Heart right ventricle (tissue), 16 donors: ENCODE measurements at regions not wholly inside any gene's neighbourhood (a gene's known extent, or its start where the extent isn't known, plus 50 kb on each side); places are given as distances from the start of the nearest gene placed in this dataset.

Experiments
- ATAC-seq, 8 donors: fragments of 200-7000 bp; cut with Tn5 transposase; one replicate each; pipeline ENCODE4 v1.9.1; 2020; ENCODE audit warnings: mild to moderate bottlenecking in 8 of 8, moderate library complexity in 8 of 8, moderate number of reproducible peaks in 1 of 8
- DNase-seq, 2 donors: peaks; one replicate each; pipeline ENCODE4 v3.0.0-alpha.2; 2020
- H3K27ac ChIP-seq, 10 donors: fragments of 200-600 bp; sonication (generic) in 2 of 10; one replicate each; pipeline versions ENCODE4 v1.5.0 to v1.8.0; 2020 to 2022; ENCODE audit warnings: mild to moderate bottlenecking in 3 of 10
- H3K27me3 ChIP-seq, 7 donors: fragments of 200-600 bp; one replicate each; pipeline ENCODE4 v1.8.0; 2021 to 2022; ENCODE audit warnings: mild to moderate bottlenecking in 2 of 7
- H3K36me3 ChIP-seq, 9 donors: fragments of 200-600 bp; sonication (generic) in 1 of 9; one replicate each; pipeline versions ENCODE4 v1.5.0 to v1.8.0; 2020 to 2022; ENCODE audit warnings: mild to moderate bottlenecking in 2 of 9
- H3K4me1 ChIP-seq, 9 donors: fragments of 200-600 bp; sonication (generic) in 1 of 9; one replicate each; pipeline versions ENCODE4 v1.5.0 to v1.8.0; 2020 to 2022; ENCODE audit warnings: mild to moderate bottlenecking in 4 of 9
- H3K4me3 ChIP-seq, 10 donors: fragments of 200-600 bp; sonication (generic) in 2 of 10; one replicate each; pipeline versions ENCODE4 v1.5.0 to v1.8.0; 2020 to 2022; ENCODE audit warnings: mild to moderate bottlenecking in 7 of 10, moderate library complexity in 2 of 10
- H3K9me3 ChIP-seq, 11 donors: fragments of 200-600 bp in 10 of 11; sonication (generic) in 2 of 11; one replicate each; pipeline versions ENCODE4 v1.5.0 to v1.8.0; 2013 to 2022; ENCODE audit warnings: mild to moderate bottlenecking in 2 of 11, control low read depth in 1 of 11, moderate library complexity in 1 of 11
- WGBS, 2 donors: extraction: QIAGEN DNeasy Blood & Tissue Kit; methylation state at CpG; one replicate each; pipeline ENCODE4 v1.1.7; 2013; ENCODE audit warnings: inconsistent platforms in 1 of 2; 5-methylcytosine and 5-hydroxymethylcytosine counted together
- intact Hi-C, 10 donors: fragments of 100-400 bp; cut with DNase I; formaldehyde crosslinking; loops; one replicate each; pipeline versions ENCODE4 v1.11.1 to v1.14.2; 2022
- TF ChIP-seq, protein P1 (sequence below), 9 donors: fragments of 200-600 bp; sonication (generic) in 2 of 9; IDR thresholded peaks; one replicate each; pipeline versions ENCODE4 v1.5.0 to v1.8.0; 2021 to 2022; ENCODE audit warnings: antibody characterized with exemption in 9 of 9, mild to moderate bottlenecking in 5 of 9, moderate library complexity in 1 of 9
- donor health status: Arrhythmogenic right ventricular cardiomyopathy.
- donor health status: ischemic (EF 13 %, LVEDD 7.1; RV severe dilation, severe dysfunction).
- donor health status: healthy with polysubstance abuse.
- donor health status: DM: no; HTN: yes; CAD: no.
- donor health status: DM: no; HTN: no; CAD: no.
- donor health status: ischemic (EF 25% LVEDD 6.9; RV normal size, moderate dysfunction).
- donor health status: ischemic (EF 25% LVEDD 5.7; RV mildly dilated, moderate dysfunction).
- donor health status: healthy.
- donor health status: DM: yes; HTN: yes; CAD: no.
- donor health status: Ischemic cardiomyopathy.
- donor health status: ischemic (EF 35%, LVEDD 5.7; RV mildly dilated, moderate dysfunction).
- donor health status: nonischemic (EF 11% LVEDD 7.7; RV severe dilation, severe dysfunction).
- donor health status: DM: yes; HTN: yes; CAD: no.
- donor health status: PGD.
- donor health status: ischemic (EF 29% LVEDD 5.4; RV normal size, mild dysfunction).
- donor health status: nonischemic (EF 23%, LVEDD 6.1; RV moderate dilation, normal function).

DNA sequence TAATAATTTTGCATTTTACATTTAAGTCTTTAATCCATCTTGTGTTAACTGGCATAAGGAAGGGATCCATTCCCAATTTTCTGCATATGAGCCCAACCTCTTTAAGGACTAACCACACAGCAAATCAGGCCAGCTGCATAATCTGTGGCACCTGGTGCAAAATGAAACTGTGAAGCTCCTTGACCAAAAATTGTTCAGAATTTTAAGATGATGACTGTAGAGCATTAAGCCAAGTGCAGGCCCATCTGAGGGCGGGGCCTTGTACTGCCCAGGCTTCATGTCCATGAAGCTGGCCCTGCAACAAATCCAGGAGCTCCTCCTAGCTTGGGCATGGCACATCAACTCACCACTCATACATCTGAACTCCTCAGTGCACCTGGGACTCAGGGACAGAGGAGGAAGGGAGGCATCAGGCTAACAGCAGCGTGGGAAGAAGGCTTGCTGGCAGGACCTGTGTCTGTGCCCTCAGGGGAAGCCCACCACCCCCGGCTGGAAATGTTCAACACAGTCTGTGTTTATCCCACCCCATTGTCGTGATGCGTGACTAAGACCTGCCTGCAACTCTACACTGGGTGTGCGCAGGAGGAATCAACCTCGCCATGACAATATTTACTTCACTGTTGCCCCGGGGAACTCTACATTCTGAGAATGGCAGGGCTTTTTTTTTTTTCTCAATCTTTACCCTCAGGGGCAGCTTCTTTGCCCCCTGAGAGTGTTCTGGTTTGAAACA is 128.9 kb upstream of the SIX2 start:
- no peaks in the 10 kb centered on the region for H3K9me3 ChIP-seq
- intact Hi-C loops: no loop called here
- H3K27me3 ChIP-seq: peaks cover 0 to 25% (median 22%) of the 10 kb centered on the region in 7 donors
- TF ChIP-seq, protein P1, sequence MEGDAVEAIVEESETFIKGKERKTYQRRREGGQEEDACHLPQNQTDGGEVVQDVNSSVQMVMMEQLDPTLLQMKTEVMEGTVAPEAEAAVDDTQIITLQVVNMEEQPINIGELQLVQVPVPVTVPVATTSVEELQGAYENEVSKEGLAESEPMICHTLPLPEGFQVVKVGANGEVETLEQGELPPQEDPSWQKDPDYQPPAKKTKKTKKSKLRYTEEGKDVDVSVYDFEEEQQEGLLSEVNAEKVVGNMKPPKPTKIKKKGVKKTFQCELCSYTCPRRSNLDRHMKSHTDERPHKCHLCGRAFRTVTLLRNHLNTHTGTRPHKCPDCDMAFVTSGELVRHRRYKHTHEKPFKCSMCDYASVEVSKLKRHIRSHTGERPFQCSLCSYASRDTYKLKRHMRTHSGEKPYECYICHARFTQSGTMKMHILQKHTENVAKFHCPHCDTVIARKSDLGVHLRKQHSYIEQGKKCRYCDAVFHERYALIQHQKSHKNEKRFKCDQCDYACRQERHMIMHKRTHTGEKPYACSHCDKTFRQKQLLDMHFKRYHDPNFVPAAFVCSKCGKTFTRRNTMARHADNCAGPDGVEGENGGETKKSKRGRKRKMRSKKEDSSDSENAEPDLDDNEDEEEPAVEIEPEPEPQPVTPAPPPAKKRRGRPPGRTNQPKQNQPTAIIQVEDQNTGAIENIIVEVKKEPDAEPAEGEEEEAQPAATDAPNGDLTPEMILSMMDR (IDR thresholded peaks at IDR 0.05): no peak
- WGBS, 2 donors: 91 to 94% methylated on average over 8 of the region's 8 CpGs
- H3K27ac ChIP-seq: no peak overlapping the region
- H3K4me1 ChIP-seq: peaks cover 0 to 21% (median 0%) of the 10 kb centered on the region in 9 donors
- DNase-seq (no peak), ATAC-seq (no peak)
- no peaks in the 10 kb centered on the region for H3K36me3 ChIP-seq
- no peak overlapping the region for H3K4me3 ChIP-seq

DNA sequence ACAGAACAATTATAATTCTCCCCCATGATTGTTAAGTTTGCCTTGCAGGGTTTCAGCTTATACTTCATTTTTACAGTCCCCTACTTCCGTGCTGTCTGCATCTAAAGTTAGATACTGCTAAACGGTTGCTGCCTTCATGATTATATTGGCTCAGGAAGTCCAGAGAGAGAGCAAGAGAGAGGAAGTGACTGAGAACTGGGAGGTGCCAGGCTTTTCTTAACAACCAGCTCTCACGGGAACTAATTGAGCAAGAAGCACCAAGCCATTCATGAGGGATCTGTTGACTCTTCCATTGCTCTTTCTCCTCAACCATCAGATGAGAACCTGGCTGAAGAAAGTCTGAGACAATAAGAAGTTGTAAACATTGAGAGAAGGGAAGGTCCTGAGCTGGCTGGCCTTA is 125.5 kb upstream of the SIX2 start:
- no peaks in the 10 kb centered on the region for H3K36me3 ChIP-seq
- peaks cover 0 to 10% (median 0%) of the 10 kb centered on the region in 7 donors for H3K27me3 ChIP-seq
- peak in 3 of 8 donors; percentile 25 to 66 (median 35) for ATAC-seq
- TF ChIP-seq, protein P1 (IDR thresholded peaks at IDR 0.05): no peak
- no peak for DNase-seq
- peak overlapping the region in 1 of 10 donors; percentile 59 for H3K27ac ChIP-seq
- H3K4me1 ChIP-seq: peaks cover 0 to 34% (median 0%) of the 10 kb centered on the region in 9 donors
- no peak overlapping the region for H3K4me3 ChIP-seq
- no peaks in the 10 kb centered on the region for H3K9me3 ChIP-seq
- WGBS, 2 donors: 19 to 20% methylated on average over 3 of the region's 3 CpGs
- intact Hi-C loops: no loop called here

DNA sequence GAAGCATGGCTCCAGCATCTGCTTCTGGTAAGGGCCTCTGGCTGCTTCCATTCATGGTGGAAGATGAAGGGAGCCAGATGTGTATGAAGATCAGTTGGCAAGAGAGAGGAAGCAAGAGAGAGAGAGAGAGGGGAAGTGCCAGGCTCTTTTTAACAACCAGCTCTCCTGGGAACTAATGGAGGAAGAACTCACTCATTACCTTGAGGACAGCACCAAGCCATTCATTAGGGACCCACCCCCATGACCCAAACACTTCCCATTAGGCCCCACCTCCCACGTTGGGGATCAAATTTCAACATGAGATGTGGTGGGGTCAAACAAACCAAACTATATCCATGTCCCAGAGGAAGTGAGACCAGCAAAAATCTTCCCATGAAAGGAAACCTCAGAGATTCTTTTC is 124.8 kb upstream of the SIX2 start:
- peaks cover 0 to 10% (median 0%) of the 10 kb centered on the region in 7 donors for H3K27me3 ChIP-seq
- DNase-seq: no peak
- intact Hi-C loops: no loop called here
- H3K9me3 ChIP-seq: no peaks in the 10 kb centered on the region
- 0 to 13% methylated on average over 1 of the region's 1 CpG for WGBS, 2 donors
- H3K4me3 ChIP-seq: no peak overlapping the region
- no peaks in the 10 kb centered on the region for H3K36me3 ChIP-seq
- TF ChIP-seq, protein P1 (IDR thresholded peaks at IDR 0.05): no peak
- ATAC-seq: no peak
- H3K4me1 ChIP-seq: peaks cover 0 to 35% (median 0%) of the 10 kb centered on the region in 9 donors
- H3K27ac ChIP-seq: peak overlapping the region in 1 of 10 donors; percentile 59

DNA sequence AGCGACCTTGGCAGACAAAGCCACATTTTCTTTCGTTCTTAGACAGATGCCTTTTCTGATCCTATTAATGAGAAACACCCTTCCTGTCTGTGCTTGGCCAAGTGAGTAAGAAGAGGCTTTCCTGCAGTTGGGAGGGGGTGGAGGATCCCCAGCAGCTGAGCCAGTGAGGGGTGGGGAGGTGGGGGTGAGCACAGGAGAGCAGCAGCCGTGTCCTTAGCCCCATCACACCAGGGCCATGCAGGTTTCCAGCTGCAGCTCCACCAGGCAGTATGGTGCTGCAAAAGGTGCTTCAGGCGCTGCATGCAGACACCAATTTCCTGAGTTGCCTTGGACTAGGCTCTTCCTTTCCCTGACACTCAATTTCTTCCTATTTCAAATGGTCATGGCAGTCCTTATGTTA is 123.3 kb upstream of the SIX2 start:
- Histone ChIP-seq H3K27me3 (peaks cover 0 to 10% (median 0%) of the 10 kb centered on the region in 7 donors), H3K4me3 (no peak overlapping the region), H3K27ac (no peak overlapping the region), H3K4me1 (peaks cover 0 to 44% (median 0%) of the 10 kb centered on the region in 9 donors), H3K9me3 (no peaks in the 10 kb centered on the region), H3K36me3 (no peaks in the 10 kb centered on the region)
- TF ChIP-seq, protein P1 (IDR thresholded peaks at IDR 0.05): no peak
- ATAC-seq: no peak
- DNase-seq: no peak
- intact Hi-C loops: no loop called here
- WGBS, 2 donors: 69 to 74% methylated on average over 4 of the region's 4 CpGs
